Heart left ventricle (tissue), 13 donors: ENCODE measurements at regions not wholly inside any gene's neighbourhood (a gene's known extent, or its start where the extent isn't known, plus 50 kb on each side); places are given as distances from the start of the nearest gene placed in this dataset.

Experiments used
- POLR2A ChIP-seq, 2 donors: fragments of 450-650 bp; IDR thresholded peaks; one replicate each; pipeline ENCODE4 v1.6.1; 2017; ENCODE audit warnings: antibody characterized with exemption in 2 of 2, mild to moderate bottlenecking in 2 of 2, moderate library complexity in 2 of 2
- TF ChIP-seq, protein P1 (sequence below), 12 donors: fragments of 200-600 bp; sonication (generic) in 4 of 12; IDR thresholded peaks; one replicate each; pipeline versions ENCODE4 v1.5.0 to v1.8.0; 2018 to 2022; ENCODE audit warnings: antibody characterized with exemption in 12 of 12, mild to moderate bottlenecking in 5 of 12
- donor health status: ischemic (EF 13 %, LVEDD 7.1; RV severe dilation, severe dysfunction).
- donor health status: DM: no; HTN: yes; CAD: no.
- donor health status: DM: no; HTN: no; CAD: no.
- donor health status: ischemic (EF 25% LVEDD 6.9; RV normal size, moderate dysfunction).
- donor health status: ischemic (EF 25% LVEDD 5.7; RV mildly dilated, moderate dysfunction).
- donor health status: ischemic (EF 35%, LVEDD 5.7; RV mildly dilated, moderate dysfunction).
- donor health status: nonischemic (EF 11% LVEDD 7.7; RV severe dilation, severe dysfunction).
- donor health status: DM: yes; HTN: yes; CAD: no.
- donor health status: PGD.
- donor health status: ischemic (EF 29% LVEDD 5.4; RV normal size, mild dysfunction).
- donor health status: nonischemic (EF 23%, LVEDD 6.1; RV moderate dilation, normal function).

DNA sequence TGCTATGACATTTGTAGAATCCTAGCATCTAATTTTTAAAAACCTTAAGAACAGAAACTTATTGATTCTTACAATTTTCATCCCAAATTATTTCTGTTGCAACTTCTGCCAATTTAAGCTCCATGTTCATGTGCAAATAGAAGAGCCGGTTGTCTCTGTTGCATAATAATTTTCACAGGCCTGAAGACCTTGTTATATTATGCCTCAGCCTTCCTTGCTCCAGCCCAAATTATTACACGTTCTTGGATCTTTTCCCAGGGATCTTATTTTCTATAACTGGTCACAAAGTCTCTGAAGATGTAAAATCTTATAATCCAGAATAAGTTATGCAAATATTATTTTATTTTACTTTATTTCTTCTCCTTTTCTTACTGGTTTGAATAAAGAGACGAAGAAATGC is 210.7 kb upstream of the DPH6 start:
- no peak for TF ChIP-seq POLR2A (IDR thresholded peaks at IDR 0.05)
- TF ChIP-seq, protein P1, sequence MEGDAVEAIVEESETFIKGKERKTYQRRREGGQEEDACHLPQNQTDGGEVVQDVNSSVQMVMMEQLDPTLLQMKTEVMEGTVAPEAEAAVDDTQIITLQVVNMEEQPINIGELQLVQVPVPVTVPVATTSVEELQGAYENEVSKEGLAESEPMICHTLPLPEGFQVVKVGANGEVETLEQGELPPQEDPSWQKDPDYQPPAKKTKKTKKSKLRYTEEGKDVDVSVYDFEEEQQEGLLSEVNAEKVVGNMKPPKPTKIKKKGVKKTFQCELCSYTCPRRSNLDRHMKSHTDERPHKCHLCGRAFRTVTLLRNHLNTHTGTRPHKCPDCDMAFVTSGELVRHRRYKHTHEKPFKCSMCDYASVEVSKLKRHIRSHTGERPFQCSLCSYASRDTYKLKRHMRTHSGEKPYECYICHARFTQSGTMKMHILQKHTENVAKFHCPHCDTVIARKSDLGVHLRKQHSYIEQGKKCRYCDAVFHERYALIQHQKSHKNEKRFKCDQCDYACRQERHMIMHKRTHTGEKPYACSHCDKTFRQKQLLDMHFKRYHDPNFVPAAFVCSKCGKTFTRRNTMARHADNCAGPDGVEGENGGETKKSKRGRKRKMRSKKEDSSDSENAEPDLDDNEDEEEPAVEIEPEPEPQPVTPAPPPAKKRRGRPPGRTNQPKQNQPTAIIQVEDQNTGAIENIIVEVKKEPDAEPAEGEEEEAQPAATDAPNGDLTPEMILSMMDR (IDR thresholded peaks at IDR 0.05): no peak
